ENCODE measurements at regions not wholly inside any gene's neighbourhood (a gene's known extent, or its start where the extent isn't known, plus 50 kb on each side); places are given as distances from the start of the nearest gene placed in this dataset.

DNA sequence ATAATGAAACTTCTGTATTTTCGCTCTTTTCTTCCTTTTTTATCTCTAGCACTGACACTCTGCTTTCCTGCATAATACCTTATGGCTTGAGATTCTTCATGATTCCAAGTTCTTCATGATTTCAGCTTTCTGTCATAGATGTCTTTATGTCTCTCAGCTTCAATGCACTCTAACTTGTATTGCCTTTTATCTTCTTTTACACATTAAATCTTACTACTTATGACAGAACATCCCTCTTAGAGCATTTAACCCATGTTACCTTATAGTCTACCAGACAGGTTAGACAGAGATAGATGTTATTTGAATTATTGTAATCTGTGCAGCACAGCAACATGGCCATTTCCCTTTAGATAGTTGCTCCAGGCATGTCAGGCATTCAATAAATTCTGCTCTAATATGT, 1475.7 kb upstream of the TMEFF2 start:
- intact Hi-C loops (cut with micrococcal nuclease; ENCODE audit: unreplicated experiment): no loop called here
- no peaks in the 10 kb centered on the region for H3K36me3 Mint-ChIP-seq (ENCODE audit: insufficient read depth, unreplicated experiment)
- no peak for DNase-seq
- ChIA-PET CTCF (no interaction called here), POLR2A (no interaction called here)
- H3K36me3 ChIP-seq (ENCODE audit: control insufficient read depth, insufficient read depth, low read length): no peaks in the 10 kb centered on the region
- no peaks in the 10 kb centered on the region for H3K9me3 ChIP-seq
- H3K4me1 ChIP-seq: no peaks in the 10 kb centered on the region
- TF ChIP-seq, protein P1, sequence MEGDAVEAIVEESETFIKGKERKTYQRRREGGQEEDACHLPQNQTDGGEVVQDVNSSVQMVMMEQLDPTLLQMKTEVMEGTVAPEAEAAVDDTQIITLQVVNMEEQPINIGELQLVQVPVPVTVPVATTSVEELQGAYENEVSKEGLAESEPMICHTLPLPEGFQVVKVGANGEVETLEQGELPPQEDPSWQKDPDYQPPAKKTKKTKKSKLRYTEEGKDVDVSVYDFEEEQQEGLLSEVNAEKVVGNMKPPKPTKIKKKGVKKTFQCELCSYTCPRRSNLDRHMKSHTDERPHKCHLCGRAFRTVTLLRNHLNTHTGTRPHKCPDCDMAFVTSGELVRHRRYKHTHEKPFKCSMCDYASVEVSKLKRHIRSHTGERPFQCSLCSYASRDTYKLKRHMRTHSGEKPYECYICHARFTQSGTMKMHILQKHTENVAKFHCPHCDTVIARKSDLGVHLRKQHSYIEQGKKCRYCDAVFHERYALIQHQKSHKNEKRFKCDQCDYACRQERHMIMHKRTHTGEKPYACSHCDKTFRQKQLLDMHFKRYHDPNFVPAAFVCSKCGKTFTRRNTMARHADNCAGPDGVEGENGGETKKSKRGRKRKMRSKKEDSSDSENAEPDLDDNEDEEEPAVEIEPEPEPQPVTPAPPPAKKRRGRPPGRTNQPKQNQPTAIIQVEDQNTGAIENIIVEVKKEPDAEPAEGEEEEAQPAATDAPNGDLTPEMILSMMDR (IDR thresholded peaks at IDR 0.05; ENCODE audit: insufficient read depth in 1 of 2, low read depth in 1 of 2, low read length in 1 of 2, severe bottlenecking in 1 of 2, unreplicated experiment in 1 of 2): no peak
- no peaks in the 10 kb centered on the region for H3K27me3 ChIP-seq (replicated peaks; ENCODE audit: control insufficient read depth, insufficient read depth, low read length)
- no peaks in the 10 kb centered on the region for H3K4me1 Mint-ChIP-seq (ENCODE audit: low read depth, unreplicated experiment)
- H3K9me3 Mint-ChIP-seq (ENCODE audit: unreplicated experiment): peaks cover 10% of the 10 kb centered on the region
- no peaks in the 10 kb centered on the region for H3K27me3 Mint-ChIP-seq (ENCODE audit: insufficient read depth, unreplicated experiment)
- BruUV-seq (replicated peaks): no TSS peak
- H3K4me3 Mint-ChIP-seq (ENCODE audit: unreplicated experiment): no peak overlapping the region
- no peak overlapping the region for H3K4me3 ChIP-seq (ENCODE audit: low read depth, low read length)
- H3K27ac Mint-ChIP-seq (ENCODE audit: unreplicated experiment): no peak overlapping the region

DNA sequence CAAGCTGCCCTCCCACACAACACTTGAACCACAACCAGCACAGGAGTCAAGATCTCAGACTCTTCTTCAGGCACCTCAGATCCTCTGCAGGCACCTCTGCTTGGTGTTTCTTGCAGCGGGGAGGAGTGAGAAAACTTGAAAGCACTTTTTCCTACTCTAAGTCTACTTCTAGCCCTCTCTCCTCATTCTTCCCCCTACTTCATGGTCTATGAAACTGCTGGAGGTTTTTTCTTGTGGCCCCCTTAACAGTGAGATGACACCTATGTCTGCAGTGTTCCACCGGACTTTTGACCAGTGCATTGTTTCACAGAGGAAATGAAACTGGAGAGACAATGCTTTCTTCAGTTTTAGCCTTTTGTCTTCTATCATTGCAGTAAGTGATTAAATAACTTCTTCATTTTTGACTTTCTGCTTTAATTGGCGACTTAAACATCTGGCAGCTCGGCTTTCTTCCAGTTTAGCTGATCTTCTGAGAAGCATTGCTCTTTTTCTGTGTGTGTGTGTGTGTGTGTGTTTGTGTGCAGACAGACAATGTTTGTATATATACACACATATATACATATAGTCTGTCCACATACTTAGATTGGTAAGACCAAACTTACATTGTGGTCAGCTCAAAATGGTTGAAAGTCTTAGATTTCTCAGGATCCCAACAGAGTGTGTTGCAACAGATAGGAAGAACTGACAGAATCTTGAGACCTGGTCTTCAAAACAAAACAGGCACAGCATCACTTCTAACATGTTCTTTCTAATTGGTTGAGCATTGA, 1474.0 kb upstream of the TMEFF2 start:
- Mint-ChIP-seq H3K27me3 (ENCODE audit: insufficient read depth, unreplicated experiment) (no peaks in the 10 kb centered on the region), H3K27ac (ENCODE audit: unreplicated experiment) (no peak overlapping the region), H3K36me3 (ENCODE audit: insufficient read depth, unreplicated experiment) (no peaks in the 10 kb centered on the region), H3K4me3 (ENCODE audit: unreplicated experiment) (no peak overlapping the region), H3K4me1 (ENCODE audit: low read depth, unreplicated experiment) (no peaks in the 10 kb centered on the region), H3K9me3 (ENCODE audit: unreplicated experiment) (peaks cover 10% of the 10 kb centered on the region)
- Histone ChIP-seq H3K4me3 (ENCODE audit: low read depth, low read length) (no peak overlapping the region), H3K27me3 (replicated peaks; ENCODE audit: control insufficient read depth, insufficient read depth, low read length) (no peaks in the 10 kb centered on the region), H3K9me3 (no peaks in the 10 kb centered on the region), H3K4me1 (no peaks in the 10 kb centered on the region), H3K36me3 (ENCODE audit: control insufficient read depth, insufficient read depth, low read length) (no peaks in the 10 kb centered on the region)
- intact Hi-C loops (cut with micrococcal nuclease; ENCODE audit: unreplicated experiment): no loop called here
- CTCF ChIA-PET: no interaction called here
- TF ChIP-seq, protein P1 (IDR thresholded peaks at IDR 0.05; ENCODE audit: insufficient read depth in 1 of 2, low read depth in 1 of 2, low read length in 1 of 2, severe bottlenecking in 1 of 2, unreplicated experiment in 1 of 2): no peak
- POLR2A ChIA-PET: no interaction called here
- no TSS peak for BruUV-seq (replicated peaks)
- DNase-seq: no peak

DNA sequence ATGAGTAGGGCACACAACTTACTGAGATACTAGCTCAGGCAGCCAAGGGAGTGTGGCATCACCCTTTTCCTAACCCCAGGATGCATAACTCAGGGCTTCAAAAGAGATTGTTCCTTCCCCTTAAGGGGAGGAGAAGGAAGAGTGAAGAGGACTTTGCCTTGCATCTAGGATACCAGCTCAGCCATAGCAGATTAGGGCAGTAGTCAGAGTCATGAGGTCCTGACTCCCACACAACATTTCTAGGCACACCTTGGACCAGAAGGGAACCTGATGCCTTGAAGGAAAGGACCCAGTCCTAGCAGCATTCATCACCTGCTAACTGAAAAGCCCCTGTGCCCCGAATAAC, 1433.2 kb upstream of the TMEFF2 start:
- intact Hi-C loops (cut with micrococcal nuclease; ENCODE audit: unreplicated experiment): no loop called here
- POLR2A ChIA-PET: no interaction called here
- H3K4me3 Mint-ChIP-seq (ENCODE audit: unreplicated experiment): no peak overlapping the region

More for the DNA sequence above, 1433.2 kb upstream of the TMEFF2 start:
- peaks cover 15% of the 10 kb centered on the region for H3K4me1 Mint-ChIP-seq (ENCODE audit: low read depth, unreplicated experiment)
- BruUV-seq (replicated peaks): no TSS peak
- no peaks in the 10 kb centered on the region for H3K27me3 Mint-ChIP-seq (ENCODE audit: insufficient read depth, unreplicated experiment)
- Histone ChIP-seq H3K9me3 (peaks cover 7% of the 10 kb centered on the region; the same call in 1 of the 2 replicates), H3K4me1 (peaks cover 13% of the 10 kb centered on the region), H3K36me3 (ENCODE audit: control insufficient read depth, insufficient read depth, low read length) (no peaks in the 10 kb centered on the region), H3K27me3 (replicated peaks; ENCODE audit: control insufficient read depth, insufficient read depth, low read length) (no peaks in the 10 kb centered on the region), H3K4me3 (ENCODE audit: low read depth, low read length) (no peak overlapping the region)
- CTCF ChIA-PET: no interaction called here
- TF ChIP-seq, protein P1 (IDR thresholded peaks at IDR 0.05; ENCODE audit: insufficient read depth in 1 of 2, low read depth in 1 of 2, low read length in 1 of 2, severe bottlenecking in 1 of 2, unreplicated experiment in 1 of 2): no peak
- no peaks in the 10 kb centered on the region for H3K36me3 Mint-ChIP-seq (ENCODE audit: insufficient read depth, unreplicated experiment)
- H3K27ac Mint-ChIP-seq (ENCODE audit: unreplicated experiment): no peak overlapping the region
- H3K9me3 Mint-ChIP-seq (ENCODE audit: unreplicated experiment): peaks cover 21% of the 10 kb centered on the region
- DNase-seq: no peak
